Keratinocyte (primary cell): ENCODE measurements at regions not wholly inside any gene's neighbourhood (a gene's known extent, or its start where the extent isn't known, plus 50 kb on each side); places are given as distances from the start of the nearest gene placed in this dataset.

Source experiments
- DNase-seq: peaks from one replicate; pipeline ENCODE4 v3.0.0-alpha.2; 2011; ENCODE audit warnings: low read depth, missing footprints, low spot score
- FAIRE-seq: peaks from 2 replicates; lab custom pipeline; 2011; peaks lifted over from hg19 to GRCh38; lab: Jason Lieb, UNC
- H2AFZ ChIP-seq: 2 replicates; pipeline ENCODE4 v1.6.0; 2012; ENCODE audit warnings: low read length, control low read depth, inconsistent platforms; ENCODE audit not compliant: control insufficient read depth
- H3K27ac ChIP-seq: 2 replicates; pipeline ENCODE4 v1.5.1; 2011; ENCODE audit warnings: low read length; ENCODE audit not compliant: control insufficient read depth, insufficient read depth
- H3K27me3 ChIP-seq: 3 replicates; pipeline ENCODE4 v1.6.0; 2011; ENCODE audit warnings: low read length; ENCODE audit not compliant: control insufficient read depth, insufficient read depth; ENCODE audit errors: extremely low read depth
- H3K36me3 ChIP-seq, 2 experiments: 2 replicates in 1 of 2; 3 replicates in 1 of 2; pipeline ENCODE4 v1.5.1; 2011; ENCODE audit warnings: low read length in 2 of 2, mild to moderate bottlenecking in 1 of 2; ENCODE audit not compliant: control insufficient read depth in 2 of 2, insufficient read depth in 2 of 2; ENCODE audit errors: extremely low read depth in 1 of 2
- H3K4me1 ChIP-seq: 3 replicates; pipeline ENCODE4 v1.5.1; 2011; ENCODE audit warnings: low read length; ENCODE audit not compliant: control insufficient read depth, insufficient read depth; ENCODE audit errors: extremely low read depth
- H3K4me2 ChIP-seq: 3 replicates; pipeline ENCODE4 v1.6.0; 2011; ENCODE audit warnings: low read depth, low read length; ENCODE audit not compliant: control insufficient read depth, insufficient read depth; ENCODE audit errors: extremely low read depth
- H3K4me3 ChIP-seq, 3 experiments: fragments of 200-600 bp in 1 of 3; sonication (generic) in 1 of 3; 2 replicates in 2 of 3; 3 replicates in 1 of 3; pipeline ENCODE4 v1.5.1; 2011 to 2016; ENCODE audit warnings: low read length in 3 of 3, mild to moderate bottlenecking in 3 of 3, control low read depth in 2 of 3, inconsistent platforms in 1 of 3, low read depth in 1 of 3, mixed read lengths in 1 of 3, mixed run types in 1 of 3, moderate library complexity in 1 of 3; ENCODE audit not compliant: control insufficient read depth in 2 of 3, insufficient read depth in 2 of 3; ENCODE audit errors: extremely low read depth in 1 of 3
- H3K79me2 ChIP-seq: 2 replicates; pipeline ENCODE4 v1.6.0; 2012; ENCODE audit warnings: low read length; ENCODE audit not compliant: control insufficient read depth, insufficient read depth
- H3K9ac ChIP-seq: 3 replicates; pipeline ENCODE4 v1.6.0; 2011; ENCODE audit warnings: low read length; ENCODE audit not compliant: control insufficient read depth, insufficient read depth; ENCODE audit errors: extremely low read depth
- H3K9me1 ChIP-seq: 3 replicates; pipeline ENCODE4 v1.6.0; 2011; ENCODE audit warnings: low read length; ENCODE audit not compliant: control insufficient read depth, insufficient read depth; ENCODE audit errors: extremely low read depth
- H3K9me3 ChIP-seq: 2 replicates; pipeline ENCODE4 v1.5.1; 2012; ENCODE audit warnings: low read depth, low read length; ENCODE audit not compliant: control insufficient read depth
- H4K20me1 ChIP-seq: 3 replicates; pipeline ENCODE4 v1.6.0; 2011; ENCODE audit warnings: low read length; ENCODE audit not compliant: control insufficient read depth, insufficient read depth; ENCODE audit errors: extremely low read depth
- EZH2 ChIP-seq: IDR thresholded peaks from one replicate; pipeline ENCODE4 v1.6.1; 2012; ENCODE audit warnings: inconsistent platforms, mild to moderate bottlenecking, low read length, moderate library complexity
- dilution Hi-C: fragments of 300-500 bp; cut with MboI; formaldehyde crosslinking; loops from one replicate; pipeline ENCODE4 v1.7.0; 2020; ENCODE audit warnings: low sequenced_read_pairs; ENCODE audit not compliant: extremely low pct_ligation_motif_present
- TF ChIP-seq, protein P1 (sequence below), 3 experiments: IDR thresholded peaks in 1 of 3; conservative IDR thresholded peaks in 1 of 3; optimal IDR thresholded peaks in 1 of 3; 2 replicates in 2 of 3; 3 replicates in 1 of 3; pipeline versions ENCODE3 to v1.5.1; 2011; ENCODE audit warnings: low read length in 3 of 3, mild to moderate bottlenecking in 3 of 3, moderate library complexity in 2 of 3, control low read depth in 1 of 3, inconsistent platforms in 1 of 3; ENCODE audit not compliant: insufficient read depth in 2 of 3; ENCODE audit errors: extremely low read depth in 1 of 3

GRCh38 chr5:171712616-171713015 lies 73.0 kb upstream of the SMIM23 start:
- dilution Hi-C loops, result no loop called here
- Histone ChIP-seq H3K9ac (no peak overlapping the region), H3K79me2 (no peaks in the 10 kb centered on the region), H3K4me1 (no peaks in the 10 kb centered on the region), H3K9me1 (no peaks in the 10 kb centered on the region), H2AFZ (no peak overlapping the region), H3K9me3 (no peaks in the 10 kb centered on the region), H3K4me2 (no peak overlapping the region), H4K20me1 (no peaks in the 10 kb centered on the region), H3K27me3 (no peaks in the 10 kb centered on the region), H3K36me3 (no peaks in the 10 kb centered on the region), H3K4me3 (no peak overlapping the region), H3K27ac (no peak overlapping the region)
- DNase-seq (no peak), FAIRE-seq (no peak)
- TF ChIP-seq, protein P1, sequence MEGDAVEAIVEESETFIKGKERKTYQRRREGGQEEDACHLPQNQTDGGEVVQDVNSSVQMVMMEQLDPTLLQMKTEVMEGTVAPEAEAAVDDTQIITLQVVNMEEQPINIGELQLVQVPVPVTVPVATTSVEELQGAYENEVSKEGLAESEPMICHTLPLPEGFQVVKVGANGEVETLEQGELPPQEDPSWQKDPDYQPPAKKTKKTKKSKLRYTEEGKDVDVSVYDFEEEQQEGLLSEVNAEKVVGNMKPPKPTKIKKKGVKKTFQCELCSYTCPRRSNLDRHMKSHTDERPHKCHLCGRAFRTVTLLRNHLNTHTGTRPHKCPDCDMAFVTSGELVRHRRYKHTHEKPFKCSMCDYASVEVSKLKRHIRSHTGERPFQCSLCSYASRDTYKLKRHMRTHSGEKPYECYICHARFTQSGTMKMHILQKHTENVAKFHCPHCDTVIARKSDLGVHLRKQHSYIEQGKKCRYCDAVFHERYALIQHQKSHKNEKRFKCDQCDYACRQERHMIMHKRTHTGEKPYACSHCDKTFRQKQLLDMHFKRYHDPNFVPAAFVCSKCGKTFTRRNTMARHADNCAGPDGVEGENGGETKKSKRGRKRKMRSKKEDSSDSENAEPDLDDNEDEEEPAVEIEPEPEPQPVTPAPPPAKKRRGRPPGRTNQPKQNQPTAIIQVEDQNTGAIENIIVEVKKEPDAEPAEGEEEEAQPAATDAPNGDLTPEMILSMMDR (optimal IDR thresholded peaks at IDR 0.05 in 1 of 3, IDR thresholded peaks at IDR 0.05 in 1 of 3, conservative IDR thresholded peaks at IDR 0.05 in 1 of 3; ENCODE audit: extremely low read depth in 1 of 3, insufficient read depth in 2 of 3, low read length in 3 of 3), result no peak
- TF ChIP-seq EZH2, result no peak

- Histone ChIP-seq H3K4me2 (no peak overlapping the region), H3K9me3 (no peaks in the 10 kb centered on the region)
- no peak for DNase-seq
These were observed 72.5 kb upstream of the SMIM23 start for GRCh38 chr5:171713152-171713551.

More at GRCh38 chr5:171713152-171713551, 72.5 kb upstream of the SMIM23 start:
- dilution Hi-C loops, result no loop called here
- H3K9ac ChIP-seq, result no peak overlapping the region
- H3K27ac ChIP-seq, result no peak overlapping the region
- no peaks in the 10 kb centered on the region for H3K4me1 ChIP-seq
- no peaks in the 10 kb centered on the region for H3K36me3 ChIP-seq
- no peak overlapping the region for H3K4me3 ChIP-seq
- no peaks in the 10 kb centered on the region for H3K9me1 ChIP-seq
- no peaks in the 10 kb centered on the region for H3K79me2 ChIP-seq
- no peaks in the 10 kb centered on the region for H4K20me1 ChIP-seq
- FAIRE-seq, result no peak
- TF ChIP-seq, protein P1 (optimal IDR thresholded peaks at IDR 0.05 in 1 of 3, IDR thresholded peaks at IDR 0.05 in 1 of 3, conservative IDR thresholded peaks at IDR 0.05 in 1 of 3; ENCODE audit: extremely low read depth in 1 of 3, insufficient read depth in 2 of 3, low read length in 3 of 3), result no peak
- no peak for TF ChIP-seq EZH2
- no peak overlapping the region for H2AFZ ChIP-seq
- no peaks in the 10 kb centered on the region for H3K27me3 ChIP-seq
